GM21825 (cell line): ENCODE measurements at regions not wholly inside any gene's neighbourhood (a gene's known extent, or its start where the extent isn't known, plus 50 kb on each side); places are given as distances from the start of the nearest gene placed in this dataset.
A peak's percentile ranks its signal among the peaks of the same experiment; 100 is the strongest.

Source experiments
- ATAC-seq: cut with Tn5 transposase; IDR thresholded peaks from one replicate; pipeline ENCODE4 v1.9.1; 2021; ENCODE audit warnings: mild to moderate bottlenecking, moderate library complexity; ENCODE audit not compliant: unreplicated experiment

DNA sequence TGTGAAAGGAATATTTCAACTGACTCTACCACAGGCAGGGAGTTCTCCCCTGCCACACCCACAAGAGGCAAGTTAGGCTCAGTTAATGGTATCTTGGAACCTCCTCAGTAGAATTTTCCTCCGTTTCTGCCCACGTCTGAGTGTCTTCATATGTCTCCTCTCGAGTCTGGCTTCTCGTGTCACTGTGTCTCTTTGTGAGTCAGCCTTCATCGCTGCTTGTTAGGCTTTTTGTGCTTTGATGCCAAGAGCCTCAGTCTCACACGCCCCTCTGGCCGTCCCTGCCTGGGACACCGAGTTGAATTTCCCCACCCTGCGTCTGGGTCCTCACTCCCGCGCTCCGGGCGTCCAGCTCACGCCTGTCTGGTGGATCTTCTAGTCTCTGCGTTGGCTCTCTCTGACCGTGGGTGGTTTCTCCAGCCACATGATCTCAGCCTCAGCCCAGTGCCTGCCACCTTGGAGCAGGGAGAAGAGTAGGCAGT lies 125.7 kb upstream of the GADD45A start:
- no peak for ATAC-seq

DNA sequence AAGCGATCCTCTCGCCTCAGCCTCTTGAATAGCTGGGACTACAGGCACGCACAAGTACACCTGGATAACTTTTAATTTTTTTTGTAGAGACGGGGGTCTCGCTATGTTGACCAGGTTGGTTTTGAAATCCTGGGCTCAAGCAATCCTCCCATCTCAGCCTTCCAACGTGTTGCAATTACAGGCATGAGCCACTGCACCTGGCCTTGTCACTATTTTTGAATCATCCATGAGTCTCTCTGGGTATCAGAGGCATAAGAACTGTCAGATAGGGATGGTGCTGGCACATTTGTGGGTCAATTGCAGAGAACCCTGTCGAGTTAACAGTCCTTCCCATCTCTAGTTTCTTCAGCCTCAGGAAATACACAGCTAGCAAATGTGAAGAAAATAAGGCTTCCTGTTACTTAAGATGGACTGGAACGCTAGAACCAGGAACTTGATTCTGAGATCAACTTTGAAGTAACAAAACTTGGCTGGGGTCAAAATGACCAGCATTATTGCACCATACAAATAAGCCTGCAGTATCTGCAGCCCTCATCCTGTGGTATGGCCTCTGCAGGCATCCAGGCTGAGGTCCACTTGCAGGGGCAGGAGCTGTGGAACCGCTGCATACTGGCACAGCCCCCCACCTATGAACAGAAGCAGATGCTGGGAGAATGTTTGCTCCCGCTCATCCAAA lies 124.3 kb upstream of the GADD45A start:
- no peak for ATAC-seq

DNA sequence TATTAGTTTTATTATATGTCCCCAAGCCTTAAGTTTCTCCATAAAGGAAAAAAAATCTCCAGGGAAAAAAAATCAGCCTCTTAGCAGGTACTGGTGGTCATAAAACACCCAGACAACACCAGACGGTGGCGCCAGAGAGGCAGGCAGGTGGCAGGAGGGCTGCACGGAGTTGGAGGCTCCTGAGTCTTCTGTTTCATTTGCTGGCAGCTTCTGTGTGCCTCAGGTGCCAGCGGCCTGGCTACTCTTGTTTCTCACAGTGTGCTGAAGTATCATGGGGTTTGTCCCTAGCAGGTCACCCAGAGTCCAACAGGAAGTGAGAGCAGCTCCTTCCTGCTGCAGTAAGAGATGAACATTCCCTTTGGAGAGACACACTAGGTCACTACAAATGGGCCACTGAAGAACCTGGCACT lies 123.3 kb upstream of the GADD45A start:
- peak; percentile 88 for ATAC-seq

DNA sequence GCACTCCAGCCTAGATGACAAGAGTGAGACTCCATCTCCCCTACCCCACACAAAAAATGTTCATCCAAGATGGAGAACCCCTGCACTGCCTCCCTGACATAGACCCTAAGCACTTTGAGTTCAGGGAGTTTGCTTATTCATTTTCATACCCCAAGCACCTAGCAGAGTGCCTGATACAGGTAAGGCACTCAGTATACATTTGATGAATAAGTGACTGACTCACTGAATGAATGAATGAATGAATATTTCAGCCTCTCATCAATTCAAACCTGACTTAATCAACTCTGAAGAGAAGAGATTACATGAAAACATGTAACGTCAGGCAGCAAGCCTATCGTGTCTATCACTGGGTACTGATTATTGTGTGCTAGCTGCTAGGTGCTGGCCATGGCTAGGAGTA lies 121.3 kb upstream of the GADD45A start:
- no peak for ATAC-seq

DNA sequence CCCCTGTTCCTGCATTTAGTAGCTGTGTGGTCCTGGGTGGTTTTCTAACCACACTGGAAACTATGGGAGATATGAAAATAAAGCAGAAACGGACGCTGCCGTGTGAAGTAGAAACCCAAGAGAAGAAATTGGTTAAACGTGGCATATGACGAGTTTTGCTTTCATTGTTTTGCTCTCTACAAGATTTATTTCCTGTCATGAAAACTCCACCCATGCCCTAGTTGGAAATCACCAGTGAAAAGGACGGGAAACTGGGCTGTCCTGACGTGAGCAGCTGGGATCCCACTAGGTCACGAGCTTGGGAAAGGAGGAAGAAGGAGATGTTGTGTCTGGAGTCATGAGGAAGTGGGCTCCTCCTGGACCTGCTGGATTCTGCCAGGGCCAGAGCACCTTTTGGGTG lies 120.8 kb upstream of the GADD45A start:
- ATAC-seq = no peak

DNA sequence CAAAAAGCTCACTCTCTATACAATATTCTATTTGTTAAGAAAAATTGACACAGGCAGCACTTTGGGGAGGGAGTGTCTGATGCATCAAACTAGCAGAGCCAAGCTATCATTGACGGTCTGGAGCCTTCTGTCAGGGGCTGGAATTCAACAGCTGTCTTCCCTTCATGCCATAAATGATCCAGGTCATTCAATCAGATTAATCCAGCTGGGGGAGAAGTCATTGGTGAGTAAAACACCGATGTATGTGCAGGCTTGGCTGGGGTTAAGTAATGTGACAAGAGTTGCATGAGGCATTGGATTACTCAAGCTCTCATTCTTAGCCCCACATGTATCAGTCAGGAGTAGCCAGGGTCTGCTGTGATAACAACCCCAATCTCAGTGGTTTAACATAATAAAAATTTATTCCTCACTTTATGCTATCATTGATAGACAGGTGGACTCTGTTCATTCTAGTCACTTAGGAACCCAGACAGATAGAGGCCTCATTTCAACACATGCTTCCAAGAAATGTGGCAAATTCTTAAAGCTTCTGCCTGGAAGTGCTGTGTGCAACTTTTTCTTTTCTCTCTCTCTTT lies 118.1 kb upstream of the GADD45A start:
- no peak for ATAC-seq

DNA sequence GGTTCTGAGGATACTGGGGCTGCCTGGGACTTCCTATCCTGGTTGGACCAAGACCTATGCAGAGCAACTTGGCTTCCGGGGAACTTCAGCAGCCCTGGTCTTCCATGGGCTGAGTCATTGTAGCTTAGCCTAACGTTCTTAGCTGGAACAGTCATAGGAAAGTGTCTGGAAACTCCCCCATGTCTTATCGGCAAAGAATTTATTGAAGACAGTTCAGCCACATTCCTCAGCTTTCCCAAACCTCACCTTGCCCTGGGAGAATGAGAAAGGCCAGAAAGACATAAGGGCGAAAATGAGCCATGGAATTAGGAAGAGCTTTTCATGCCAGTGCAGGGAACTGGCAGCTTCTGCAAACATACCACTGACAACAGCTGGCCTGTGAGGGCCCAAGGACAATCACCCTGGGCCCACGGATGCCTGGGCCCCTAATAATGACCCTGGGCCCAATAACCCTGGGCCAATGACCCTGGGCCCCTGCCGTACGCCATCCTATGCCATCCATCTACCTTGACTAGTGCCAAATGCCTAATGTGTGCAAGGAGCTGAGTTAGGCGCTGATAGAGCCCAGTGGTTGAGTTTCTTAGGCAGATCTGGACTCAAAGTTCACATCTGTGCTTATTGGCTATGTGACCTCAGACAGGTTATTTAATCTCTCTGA lies 114.4 kb upstream of the GADD45A start:
- ATAC-seq = no peak

DNA sequence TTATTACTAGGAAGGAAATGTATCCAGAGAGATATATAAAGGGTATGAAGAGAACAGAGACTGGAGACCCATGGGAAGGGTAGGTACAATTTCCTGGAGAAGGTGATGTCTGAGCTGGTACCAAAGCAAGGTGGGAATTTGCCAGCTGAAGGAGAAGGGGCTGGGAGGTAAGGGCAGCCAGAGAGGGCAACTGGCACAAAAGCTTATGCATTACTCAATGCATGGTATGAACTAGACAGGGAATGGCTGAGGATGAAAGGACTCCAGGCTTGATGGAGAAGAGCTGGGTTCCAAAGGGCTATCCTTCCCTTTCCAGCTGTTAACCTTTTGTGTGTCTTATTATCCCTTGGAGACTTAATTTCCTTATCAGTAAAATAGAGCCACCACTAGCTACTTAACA lies 113.6 kb upstream of the GADD45A start:
- ATAC-seq = no peak

DNA sequence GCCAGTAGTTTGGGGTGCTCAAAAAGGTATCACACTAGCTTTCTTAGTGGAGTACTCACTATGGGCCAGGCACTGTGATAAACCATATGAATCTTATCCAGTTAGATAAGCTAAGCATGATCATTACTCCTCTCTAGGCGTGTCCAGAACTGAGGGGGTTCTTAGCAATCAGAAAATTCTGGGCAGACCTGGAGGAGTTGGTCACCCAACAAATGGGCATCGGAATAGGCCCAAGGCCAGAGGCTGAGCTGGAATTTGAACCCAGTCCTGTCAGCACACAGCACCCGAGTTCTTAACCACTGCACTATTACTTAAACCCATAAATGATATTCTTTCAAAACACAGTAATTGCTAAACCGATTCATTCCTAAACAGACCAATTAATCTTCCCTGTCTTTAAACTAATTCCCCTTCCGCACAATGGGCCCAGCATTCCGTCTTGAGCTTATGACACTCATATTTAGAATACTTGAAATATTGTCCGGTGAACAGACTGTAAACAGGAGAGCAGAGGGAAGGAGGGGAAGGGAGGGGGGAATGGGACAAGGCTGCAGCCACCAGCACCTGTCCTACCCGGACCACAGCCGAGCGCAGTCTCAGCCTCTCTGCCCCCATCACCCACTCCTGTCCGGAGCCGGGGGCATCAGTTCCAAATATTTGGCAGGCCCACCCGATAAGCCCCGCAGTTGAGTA lies 113.0 kb upstream of the GADD45A start:
- ATAC-seq = no peak

DNA sequence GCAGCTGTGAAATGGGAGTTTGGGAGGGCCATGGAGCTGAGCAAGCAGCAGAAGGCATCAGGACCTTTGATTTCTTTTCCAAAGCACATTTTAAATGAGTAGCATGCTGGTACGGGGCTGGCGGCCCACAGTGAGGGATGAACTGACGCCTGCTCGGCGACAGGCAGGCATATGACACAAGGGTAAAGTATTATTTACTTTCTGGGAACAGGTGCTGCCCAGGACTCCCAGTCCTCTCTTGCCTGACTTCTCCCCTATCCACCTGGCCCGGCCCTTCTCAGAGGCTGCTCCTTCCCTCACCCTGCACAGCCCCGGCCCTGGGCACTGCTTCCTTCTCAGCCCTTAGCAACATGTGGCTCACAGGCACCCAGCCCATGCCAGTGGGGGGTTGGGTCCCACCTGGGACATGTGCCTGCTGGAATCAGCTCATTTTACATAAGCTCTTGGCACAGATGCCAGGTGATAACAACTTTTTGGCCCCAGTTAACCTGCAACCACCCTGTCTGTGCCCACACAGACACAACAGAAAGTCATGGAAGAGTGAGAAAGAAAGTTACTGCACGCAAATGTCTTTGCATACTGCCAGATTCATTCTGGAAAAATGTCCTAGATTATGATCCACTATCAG lies 112.3 kb upstream of the GADD45A start:
- ATAC-seq = no peak

DNA sequence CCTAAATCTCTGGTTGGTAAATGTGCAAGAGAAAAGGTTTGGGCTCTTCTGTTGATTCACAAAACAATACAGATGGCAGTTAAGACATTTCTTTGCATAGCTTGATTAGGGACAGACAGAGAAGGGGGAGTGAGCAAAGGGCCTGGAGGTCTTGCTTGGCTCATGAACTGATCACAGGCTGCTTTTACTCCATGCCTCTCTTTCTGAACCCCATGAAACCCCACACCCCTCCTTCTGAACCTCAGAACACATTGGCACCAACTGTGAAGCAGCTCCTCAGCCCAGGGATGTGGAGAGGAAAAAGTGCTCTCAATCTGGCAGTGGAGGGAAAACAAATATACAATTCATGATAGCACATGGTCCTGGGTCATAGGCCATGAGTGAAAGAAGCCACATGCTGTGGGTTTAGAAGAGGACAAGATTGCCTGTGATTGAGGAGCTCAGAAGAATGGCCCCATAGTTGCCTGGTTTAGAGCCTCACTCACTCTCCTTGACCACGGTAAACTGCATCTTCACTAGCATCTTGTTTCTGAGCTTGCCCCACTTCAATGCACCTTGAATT lies 111.6 kb upstream of the GADD45A start:
- no peak for ATAC-seq

DNA sequence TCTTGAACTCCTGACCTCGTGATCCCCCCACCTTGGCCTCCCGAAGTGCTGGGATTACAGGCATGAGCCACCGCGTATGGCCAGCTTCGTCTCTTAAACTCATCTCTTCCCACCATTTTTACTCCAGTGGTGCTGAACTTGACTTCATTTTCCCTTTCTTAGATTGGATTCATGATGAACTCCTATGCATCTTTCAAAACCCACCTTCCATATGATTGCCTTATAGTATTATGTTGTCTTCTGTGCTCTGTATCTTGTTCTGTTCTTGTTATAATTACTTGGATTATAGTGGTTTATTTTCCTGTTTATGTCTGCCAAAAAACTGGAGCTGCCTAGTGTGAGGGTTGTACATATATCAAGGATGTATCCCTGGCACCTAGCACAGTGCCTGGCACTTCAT lies 110.8 kb upstream of the GADD45A start:
- no peak for ATAC-seq

DNA sequence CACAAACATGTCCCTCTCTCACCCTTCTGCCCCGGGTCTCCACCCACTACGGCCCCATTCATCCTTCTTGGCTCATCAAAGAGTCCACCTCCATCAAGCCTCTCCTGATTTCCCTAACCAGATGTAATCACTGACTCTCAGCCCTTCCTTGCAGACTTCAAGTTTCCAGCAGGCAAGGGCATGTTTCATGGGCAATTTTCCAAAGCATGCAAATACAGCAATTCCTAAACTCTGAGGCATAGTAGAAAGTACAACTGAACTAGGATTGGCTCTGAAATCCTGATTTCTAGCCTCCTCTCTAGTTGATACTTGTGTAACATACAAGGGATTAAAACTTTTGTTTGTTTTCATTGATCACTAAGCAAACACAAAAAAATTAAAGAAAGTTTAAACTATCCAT lies 109.1 kb upstream of the GADD45A start:
- no peak for ATAC-seq

DNA sequence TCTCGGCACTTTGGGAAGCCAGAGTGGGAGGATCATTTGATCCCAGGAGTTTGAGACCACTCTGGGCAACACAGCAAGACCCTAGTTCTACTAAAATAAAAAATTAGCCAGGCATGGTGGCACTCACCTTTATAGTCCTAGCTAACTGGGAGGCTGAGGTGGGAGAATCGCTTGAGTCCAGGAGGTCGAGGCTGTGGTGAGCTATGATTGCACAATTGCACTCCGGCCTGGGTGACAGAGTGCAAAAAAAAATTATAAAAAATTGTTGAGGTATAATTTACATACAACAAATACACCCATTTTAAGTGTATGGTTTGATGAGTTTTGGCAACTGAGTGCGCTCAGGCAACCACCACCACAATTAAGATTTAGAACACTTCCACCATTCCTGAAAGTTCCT lies 108.5 kb upstream of the GADD45A start:
- ATAC-seq = no peak

DNA sequence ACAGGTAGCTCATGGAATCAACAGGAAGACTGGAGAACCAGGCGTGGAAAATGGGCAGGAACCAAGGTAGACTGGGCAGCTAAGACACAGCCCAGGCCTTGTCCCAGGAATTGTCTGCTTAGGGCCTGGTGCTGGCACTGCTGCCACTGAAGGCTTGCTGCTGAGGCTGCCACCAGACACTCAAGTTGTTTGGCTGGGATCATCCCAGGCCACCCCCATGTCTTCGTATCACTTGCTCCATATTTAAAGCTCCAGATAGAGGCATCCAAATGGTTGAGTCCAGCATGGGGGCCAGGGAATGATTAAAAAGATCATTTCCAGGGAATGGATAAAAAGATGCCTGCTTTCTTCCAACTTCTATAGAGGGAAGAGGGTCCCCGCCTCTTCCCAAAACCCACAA lies 107.4 kb upstream of the GADD45A start:
- ATAC-seq = no peak

DNA sequence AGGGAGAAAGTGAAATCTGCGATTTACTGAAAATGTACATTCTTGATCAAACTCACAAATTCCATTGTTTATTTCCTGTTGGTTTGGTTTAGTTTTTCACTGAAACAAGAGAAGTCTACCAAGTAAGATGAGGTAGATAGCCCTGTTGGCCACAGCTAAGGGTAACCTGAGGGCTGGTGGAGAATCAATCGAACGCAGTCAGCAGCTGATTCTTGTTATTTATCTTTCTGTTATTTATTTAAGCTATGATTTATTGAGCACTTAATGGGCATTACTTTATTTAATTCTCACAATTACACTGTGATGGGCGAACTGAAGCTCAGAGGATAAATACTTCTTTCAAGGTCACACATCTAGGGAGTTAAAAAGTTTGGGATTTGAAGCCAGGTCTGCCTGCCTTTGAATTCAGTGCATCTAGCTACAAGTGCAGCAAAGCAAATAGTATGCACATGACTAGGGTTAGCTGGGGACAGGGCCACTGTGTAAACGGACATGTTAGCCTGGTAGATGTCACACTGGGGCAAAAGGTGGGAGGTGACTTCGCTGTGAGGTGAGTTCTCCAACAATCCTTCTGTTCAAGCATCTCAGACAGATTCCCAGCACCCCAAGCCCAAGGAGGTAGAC lies 106.5 kb upstream of the GADD45A start:
- no peak for ATAC-seq

DNA sequence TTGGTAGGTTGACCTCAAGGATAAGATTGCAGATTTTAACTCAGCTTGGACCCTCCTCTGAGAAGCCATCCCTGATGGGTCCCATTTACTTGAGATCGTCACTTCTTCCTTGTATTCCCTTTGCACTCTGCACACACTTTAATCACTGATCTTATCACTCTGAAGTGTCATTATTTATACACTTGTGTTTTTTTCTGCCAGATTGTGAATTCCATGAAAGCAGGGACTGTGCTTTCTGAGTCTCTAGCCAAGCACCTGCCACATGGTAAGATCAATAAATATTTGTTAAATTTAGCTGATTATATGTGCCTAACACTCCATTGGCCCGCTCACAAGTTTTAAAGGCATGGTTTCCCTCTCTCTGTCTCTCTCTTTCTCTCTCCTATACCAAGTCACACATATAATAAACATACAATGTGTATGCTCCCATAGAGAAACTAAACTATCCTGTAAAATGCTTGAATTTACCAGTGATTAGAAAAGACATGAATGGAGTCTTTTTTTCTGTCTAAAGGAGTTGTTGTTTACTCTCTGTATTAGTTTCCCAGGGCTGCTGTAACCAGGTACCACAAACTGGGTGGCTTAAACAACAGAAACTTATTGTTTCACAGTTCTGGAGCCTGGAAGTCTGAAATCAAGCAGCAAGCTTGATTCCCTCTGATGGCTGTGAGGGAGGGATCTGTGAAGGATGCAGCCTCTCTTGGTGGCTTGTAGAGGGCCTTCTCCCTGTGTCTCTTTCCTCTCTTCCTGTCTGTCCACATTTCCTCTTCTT lies 105.2 kb upstream of the GADD45A start:
- ATAC-seq = no peak

DNA sequence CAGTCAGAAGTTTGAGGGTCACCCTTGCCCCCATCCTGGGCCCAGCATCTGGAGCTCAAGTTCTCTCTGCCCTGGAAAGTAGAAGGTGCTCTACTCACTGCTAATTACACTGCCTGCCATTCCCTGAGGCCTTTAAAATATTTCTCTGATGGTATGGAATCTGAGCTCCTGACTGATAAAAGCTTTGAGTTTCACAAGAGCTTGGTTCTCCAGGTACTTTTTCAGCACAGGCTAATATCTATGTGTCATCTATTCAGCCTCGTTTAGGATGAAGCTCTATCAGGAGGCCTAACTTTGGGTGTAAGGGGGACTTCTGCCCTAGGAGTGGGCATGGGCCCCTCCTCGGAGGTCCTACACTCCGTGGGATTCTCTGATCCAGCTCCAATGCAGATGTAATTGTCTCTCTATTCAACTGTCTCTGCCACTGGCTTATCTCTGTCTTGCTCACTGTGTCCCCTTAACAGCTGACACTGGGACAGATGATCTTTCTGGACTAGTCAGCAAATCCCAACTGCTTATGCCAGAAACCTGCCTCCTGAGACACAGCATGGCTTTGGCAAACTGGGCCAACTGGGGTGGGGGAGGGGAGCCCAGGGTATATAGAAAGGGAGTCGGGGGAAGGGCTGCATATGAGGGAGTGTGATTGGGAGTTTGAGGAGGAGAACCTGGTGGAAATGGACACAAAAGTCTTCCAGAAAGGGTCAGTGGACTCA lies 104.2 kb upstream of the GADD45A start:
- ATAC-seq = no peak
